ENCODE measurements at regions not wholly inside any gene's neighbourhood (a gene's known extent, or its start where the extent isn't known, plus 50 kb on each side); places are given as distances from the start of the nearest gene placed in this dataset.

GRCh38 chr18:71878226-71878625 is 665.9 kb downstream of the CBLN2 start:
- no peaks in the 10 kb centered on the region for H4K20me1 ChIP-seq (ENCODE audit: insufficient read depth)
- H3K9ac ChIP-seq (ENCODE audit: low read length): no peak overlapping the region
- H3K4me3 ChIP-seq (replicated peaks in 1 of 2; ENCODE audit: low read depth in 1 of 2, low read length in 2 of 2): no peak overlapping the region
- H3K9me2 ChIP-seq (ENCODE audit: insufficient read depth): no peaks in the 10 kb centered on the region
- no peaks in the 10 kb centered on the region for H3K27me3 ChIP-seq (ENCODE audit: insufficient read depth, low read length)
- no peaks in the 10 kb centered on the region for H3K79me2 ChIP-seq (ENCODE audit: insufficient read depth, low read length)
- DNase-seq (ENCODE audit: low read depth, low spot score): no peak
- intact Hi-C loops (cut with micrococcal nuclease): no loop called here
- peaks cover 12 to 13% of the 10 kb centered on the region in 2 experiments; a peak in 2 of 4 replicates for H3K9me3 ChIP-seq (ENCODE audit: control insufficient read depth in 1 of 2, insufficient read depth in 1 of 2, low read depth in 1 of 2, low read length in 2 of 2)
- ChIA-PET CTCF (no interaction called here), POLR2A (no interaction called here), RAD21 (ENCODE audit: low non-redundant PET in 1 of 2, low total read pairs in 2 of 2, uncharacterized antibody in 2 of 2, unreplicated experiment in 2 of 2) (no interaction called here)
- ATAC-seq: no peak
- no TSS peak for BruUV-seq (replicated peaks)
- no peak overlapping the region for H2AFZ ChIP-seq (ENCODE audit: low read depth, low read length, poor library complexity, severe bottlenecking)
- H3K4me1 ChIP-seq (ENCODE audit: control insufficient read depth in 1 of 2, insufficient read depth in 2 of 2, low read length in 2 of 2): no peaks in the 10 kb centered on the region
- H3K27ac ChIP-seq (ENCODE audit: low read depth, low read length): no peak overlapping the region
- H3K4me2 ChIP-seq (ENCODE audit: low read length): no peak overlapping the region
- no peaks in the 10 kb centered on the region for H3K36me3 ChIP-seq (ENCODE audit: control insufficient read depth in 1 of 2, insufficient read depth in 2 of 2, low read length in 2 of 2)
- TF ChIP-seq SP1 (IDR thresholded peaks at IDR 0.05; ENCODE audit: low read depth) (no peak), FOSL1 (IDR thresholded peaks at IDR 0.05; ENCODE audit: low read depth) (no peak)

- RAD21 ChIA-PET (ENCODE audit: low non-redundant PET in 1 of 2, low total read pairs in 2 of 2, uncharacterized antibody in 2 of 2, unreplicated experiment in 2 of 2): no interaction called here
- Histone ChIP-seq H4K20me1 (ENCODE audit: insufficient read depth) (no peaks in the 10 kb centered on the region), H3K9me2 (ENCODE audit: insufficient read depth) (no peaks in the 10 kb centered on the region), H3K4me2 (ENCODE audit: low read length) (no peak overlapping the region), H3K27ac (ENCODE audit: low read depth, low read length) (no peak overlapping the region), H3K9me3 (ENCODE audit: control insufficient read depth in 1 of 2, insufficient read depth in 1 of 2, low read depth in 1 of 2, low read length in 2 of 2) (peaks cover 14 to 16% of the 10 kb centered on the region in 2 experiments; a peak in 2 of 4 replicates), H3K4me1 (ENCODE audit: control insufficient read depth in 1 of 2, insufficient read depth in 2 of 2, low read length in 2 of 2) (no peaks in the 10 kb centered on the region), H2AFZ (ENCODE audit: low read depth, low read length, poor library complexity, severe bottlenecking) (no peak overlapping the region), H3K27me3 (ENCODE audit: insufficient read depth, low read length) (no peaks in the 10 kb centered on the region), H3K79me2 (ENCODE audit: insufficient read depth, low read length) (no peaks in the 10 kb centered on the region), H3K36me3 (ENCODE audit: control insufficient read depth in 1 of 2, insufficient read depth in 2 of 2, low read length in 2 of 2) (no peaks in the 10 kb centered on the region), H3K4me3 (replicated peaks in 1 of 2; ENCODE audit: low read depth in 1 of 2, low read length in 2 of 2) (no peak overlapping the region), H3K9ac (ENCODE audit: low read length) (no peak overlapping the region)
- TF ChIP-seq POLR2AphosphoS5 (IDR thresholded peaks at IDR 0.05; ENCODE audit: low read depth, low read length) (no peak), EGR1 (IDR thresholded peaks at IDR 0.05; ENCODE audit: low read depth) (no peak), CEBPB (IDR thresholded peaks at IDR 0.05; ENCODE audit: low read depth) (no peak), SRF (IDR thresholded peaks at IDR 0.05; ENCODE audit: low read depth) (no peak), SP1 (IDR thresholded peaks at IDR 0.05; ENCODE audit: low read depth) (no peak), ZNF274 (IDR thresholded peaks at IDR 0.05; ENCODE audit: low read depth, low read length) (no peak), SIN3A (IDR thresholded peaks at IDR 0.05; ENCODE audit: low read depth) (no peak), TCF7L2 (IDR thresholded peaks at IDR 0.05; ENCODE audit: borderline replicate concordance, extremely low read depth, insufficient read depth, insufficient read length) (no peak), RAD21 (IDR thresholded peaks at IDR 0.05; ENCODE audit: low read depth) (no peak), JUND (IDR thresholded peaks at IDR 0.05) (no peak), ZBTB33 (IDR thresholded peaks at IDR 0.05; ENCODE audit: extremely low read depth, insufficient replicate concordance, low read length) (no peak), POLR2A (IDR thresholded peaks at IDR 0.05; ENCODE audit: borderline replicate concordance, extremely low read depth, insufficient read depth, insufficient read length) (no peak), REST (IDR thresholded peaks at IDR 0.05; ENCODE audit: low read depth) (no peak)
- POLR2A ChIA-PET: no interaction called here
- intact Hi-C loops (cut with micrococcal nuclease): no loop called here
- CTCF ChIA-PET: no interaction called here
- BruUV-seq (replicated peaks): no TSS peak
- no peak for ATAC-seq
- no peak for DNase-seq (ENCODE audit: low read depth, low spot score)
Measured at GRCh38 chr18:71873695-71874094, 670.4 kb downstream of the CBLN2 start.

Measured in HCT116 (cell line).